Neural cell (in vitro differentiated cells): ENCODE measurements at regions not wholly inside any gene's neighbourhood (a gene's known extent, or its start where the extent isn't known, plus 50 kb on each side); places are given as distances from the start of the nearest gene placed in this dataset.

Experiments
- H2AFZ ChIP-seq: fragments of 200-600, 300-800 bp; sonication (generic), shearing (Covaris generic); 2 replicates; pipeline ENCODE4 v1.6.0; 2014; ENCODE audit warnings: low read depth, mild to moderate bottlenecking, antibody characterized with exemption, low read length, moderate library complexity
- H3F3A ChIP-seq: fragments of 200-600 bp; shearing (Covaris generic); 2 replicates; pipeline ENCODE4 v1.6.1; 2016; ENCODE audit warnings: mild to moderate bottlenecking, moderate library complexity, mixed read lengths, antibody characterized with exemption, low read length; ENCODE audit not compliant: insufficient read depth, poor library complexity, severe bottlenecking
- H3K27ac ChIP-seq: fragments of 200-600, 300-800 bp; sonication (generic), shearing (Covaris generic); 2 replicates; pipeline ENCODE4 v1.5.1; 2014; ENCODE audit warnings: mild to moderate bottlenecking, low read length, moderate library complexity
- H3K27me3 ChIP-seq: fragments of 300-800, 200-600 bp; sonication (generic), shearing (Covaris generic); 2 replicates; pipeline ENCODE4 v1.6.0; 2014; ENCODE audit warnings: mild to moderate bottlenecking, low read depth, low read length, moderate library complexity; ENCODE audit not compliant: insufficient read depth
- H3K36me3 ChIP-seq: fragments of 300-800, 200-600 bp; sonication (generic), shearing (Covaris generic); 2 replicates; pipeline ENCODE4 v1.5.1; 2014; ENCODE audit warnings: mild to moderate bottlenecking, antibody characterized with exemption, low read length, moderate library complexity; ENCODE audit not compliant: insufficient read depth
- H3K4me2 ChIP-seq: fragments of 300-800, 200-600 bp; sonication (generic), shearing (Covaris generic); 2 replicates; pipeline ENCODE4 v1.6.0; 2014; ENCODE audit warnings: mild to moderate bottlenecking, low read length
- H3K4me3 ChIP-seq: fragments of 300-800, 200-600 bp; sonication (generic), shearing (Covaris generic); 2 replicates; pipeline ENCODE4 v1.5.1; 2014; ENCODE audit warnings: mild to moderate bottlenecking, low read length, moderate library complexity
- H3K79me2 ChIP-seq: fragments of 200-600 bp; shearing (Covaris generic); replicated peaks from 2 replicates; pipeline ENCODE4 v1.6.0; 2014; ENCODE audit warnings: mild to moderate bottlenecking, low read length, moderate library complexity; ENCODE audit not compliant: insufficient read depth
- H3K9ac ChIP-seq: fragments of 300-800, 200-600 bp; sonication (generic), shearing (Covaris generic); 2 replicates; pipeline ENCODE4 v1.6.1; 2016; ENCODE audit warnings: mild to moderate bottlenecking, low read length, mixed read lengths
- H3K9me2 ChIP-seq: fragments of 200-600 bp; shearing (Covaris generic); 2 replicates; pipeline ENCODE4 v1.6.1; 2016; ENCODE audit warnings: mild to moderate bottlenecking, low read length, mixed read lengths; ENCODE audit not compliant: insufficient read depth
- H3K9me3 ChIP-seq: fragments of 200-600, 300-800 bp; sonication (generic), shearing (Covaris generic); 2 replicates; pipeline ENCODE4 v1.6.1; 2016; ENCODE audit warnings: mild to moderate bottlenecking, mixed run types, low read length, moderate library complexity, mixed read lengths
- H4K20me1 ChIP-seq: fragments of 200-600 bp; shearing (Covaris generic); 2 replicates; pipeline ENCODE4 v1.6.1; 2016; ENCODE audit warnings: mild to moderate bottlenecking, mixed run types; ENCODE audit not compliant: insufficient read depth
- EP300 ChIP-seq: fragments of 450-650 bp; conservative IDR thresholded peaks from 2 replicates; pipeline ENCODE4 v1.6.1; 2014; ENCODE audit warnings: antibody characterized with exemption, mild to moderate bottlenecking, moderate library complexity; ENCODE audit not compliant: poor library complexity, severe bottlenecking
- EZH2 ChIP-seq: fragments of 200-600, 300-800 bp; shearing (Covaris generic), sonication (generic); IDR thresholded peaks from 2 replicates; pipeline ENCODE4 v1.6.1; 2014; ENCODE audit warnings: antibody characterized with exemption, low read length, borderline replicate concordance, mild to moderate bottlenecking; ENCODE audit not compliant: insufficient read depth, poor library complexity, severe bottlenecking
- MXI1 ChIP-seq: fragments of 450-650 bp; conservative IDR thresholded peaks from 2 replicates; pipeline ENCODE4 v1.6.1; 2014; ENCODE audit warnings: antibody characterized with exemption, mild to moderate bottlenecking; ENCODE audit not compliant: poor library complexity, severe bottlenecking
- POLR2AphosphoS5 ChIP-seq: IDR thresholded peaks from 2 replicates; pipeline ENCODE4 v1.6.1; 2012
- RAD21 ChIP-seq: fragments of 450-650 bp; conservative IDR thresholded peaks from 2 replicates; pipeline ENCODE4 v1.6.1; 2014; ENCODE audit warnings: antibody characterized with exemption, mild to moderate bottlenecking, moderate library complexity
- SMC3 ChIP-seq: fragments of 450-650 bp; conservative IDR thresholded peaks from 2 replicates; pipeline ENCODE4 v1.6.1; 2014; ENCODE audit warnings: antibody characterized with exemption, mild to moderate bottlenecking, moderate library complexity; ENCODE audit not compliant: poor library complexity
- TAF1 ChIP-seq: IDR thresholded peaks from 2 replicates; pipeline ENCODE4 v1.6.1; 2012; ENCODE audit warnings: low read depth
- TF ChIP-seq, protein P1 (sequence below): fragments of 450-650 bp; IDR thresholded peaks from 2 replicates; pipeline ENCODE4 v1.5.1; 2014; ENCODE audit warnings: antibody characterized with exemption, mild to moderate bottlenecking, moderate library complexity; ENCODE audit not compliant: poor library complexity, severe bottlenecking
- TF ChIP-seq, protein P2 (sequence below): IDR thresholded peaks from 2 replicates; pipeline ENCODE4 v1.6.1; 2012; ENCODE audit warnings: borderline replicate concordance

DNA sequence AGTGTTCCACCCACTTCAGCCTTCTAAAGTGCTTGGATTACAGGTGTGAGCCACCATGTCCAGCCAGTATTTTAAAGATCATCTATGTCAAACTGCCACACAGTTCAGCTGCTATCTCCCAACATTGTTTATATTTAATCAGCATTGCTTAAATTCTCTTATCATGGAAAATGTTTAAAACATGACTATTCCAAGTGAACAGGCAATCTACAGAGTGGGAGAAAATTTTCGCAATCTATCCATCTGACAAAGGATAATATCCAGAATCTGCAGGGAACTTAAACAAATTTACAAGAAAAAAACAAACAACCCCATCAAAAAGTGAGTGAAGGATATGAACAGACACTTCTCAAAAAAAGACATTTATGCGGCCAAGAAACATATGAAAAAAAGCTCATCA is 69.4 kb upstream of the NAV3 start:
- Histone ChIP-seq H3K27ac (no peak overlapping the region), H3K9me2 (no peaks in the 10 kb centered on the region), H3K79me2 (no peaks in the 10 kb centered on the region), H3K9ac (no peak overlapping the region), H4K20me1 (no peaks in the 10 kb centered on the region), H3F3A (no peaks in the 10 kb centered on the region), H3K4me3 (no peak overlapping the region), H3K27me3 (no peaks in the 10 kb centered on the region), H3K36me3 (no peaks in the 10 kb centered on the region), H3K9me3 (no peaks in the 10 kb centered on the region), H2AFZ (no peak overlapping the region), H3K4me2 (no peak overlapping the region)
- TF ChIP-seq RAD21 = no peak
- no peak for TF ChIP-seq TAF1
- TF ChIP-seq POLR2AphosphoS5 = no peak
- no peak for TF ChIP-seq EZH2
- TF ChIP-seq, protein P1, sequence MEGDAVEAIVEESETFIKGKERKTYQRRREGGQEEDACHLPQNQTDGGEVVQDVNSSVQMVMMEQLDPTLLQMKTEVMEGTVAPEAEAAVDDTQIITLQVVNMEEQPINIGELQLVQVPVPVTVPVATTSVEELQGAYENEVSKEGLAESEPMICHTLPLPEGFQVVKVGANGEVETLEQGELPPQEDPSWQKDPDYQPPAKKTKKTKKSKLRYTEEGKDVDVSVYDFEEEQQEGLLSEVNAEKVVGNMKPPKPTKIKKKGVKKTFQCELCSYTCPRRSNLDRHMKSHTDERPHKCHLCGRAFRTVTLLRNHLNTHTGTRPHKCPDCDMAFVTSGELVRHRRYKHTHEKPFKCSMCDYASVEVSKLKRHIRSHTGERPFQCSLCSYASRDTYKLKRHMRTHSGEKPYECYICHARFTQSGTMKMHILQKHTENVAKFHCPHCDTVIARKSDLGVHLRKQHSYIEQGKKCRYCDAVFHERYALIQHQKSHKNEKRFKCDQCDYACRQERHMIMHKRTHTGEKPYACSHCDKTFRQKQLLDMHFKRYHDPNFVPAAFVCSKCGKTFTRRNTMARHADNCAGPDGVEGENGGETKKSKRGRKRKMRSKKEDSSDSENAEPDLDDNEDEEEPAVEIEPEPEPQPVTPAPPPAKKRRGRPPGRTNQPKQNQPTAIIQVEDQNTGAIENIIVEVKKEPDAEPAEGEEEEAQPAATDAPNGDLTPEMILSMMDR = no peak
- TF ChIP-seq SMC3 = no peak
- no peak for TF ChIP-seq EP300
- TF ChIP-seq, protein P2, sequence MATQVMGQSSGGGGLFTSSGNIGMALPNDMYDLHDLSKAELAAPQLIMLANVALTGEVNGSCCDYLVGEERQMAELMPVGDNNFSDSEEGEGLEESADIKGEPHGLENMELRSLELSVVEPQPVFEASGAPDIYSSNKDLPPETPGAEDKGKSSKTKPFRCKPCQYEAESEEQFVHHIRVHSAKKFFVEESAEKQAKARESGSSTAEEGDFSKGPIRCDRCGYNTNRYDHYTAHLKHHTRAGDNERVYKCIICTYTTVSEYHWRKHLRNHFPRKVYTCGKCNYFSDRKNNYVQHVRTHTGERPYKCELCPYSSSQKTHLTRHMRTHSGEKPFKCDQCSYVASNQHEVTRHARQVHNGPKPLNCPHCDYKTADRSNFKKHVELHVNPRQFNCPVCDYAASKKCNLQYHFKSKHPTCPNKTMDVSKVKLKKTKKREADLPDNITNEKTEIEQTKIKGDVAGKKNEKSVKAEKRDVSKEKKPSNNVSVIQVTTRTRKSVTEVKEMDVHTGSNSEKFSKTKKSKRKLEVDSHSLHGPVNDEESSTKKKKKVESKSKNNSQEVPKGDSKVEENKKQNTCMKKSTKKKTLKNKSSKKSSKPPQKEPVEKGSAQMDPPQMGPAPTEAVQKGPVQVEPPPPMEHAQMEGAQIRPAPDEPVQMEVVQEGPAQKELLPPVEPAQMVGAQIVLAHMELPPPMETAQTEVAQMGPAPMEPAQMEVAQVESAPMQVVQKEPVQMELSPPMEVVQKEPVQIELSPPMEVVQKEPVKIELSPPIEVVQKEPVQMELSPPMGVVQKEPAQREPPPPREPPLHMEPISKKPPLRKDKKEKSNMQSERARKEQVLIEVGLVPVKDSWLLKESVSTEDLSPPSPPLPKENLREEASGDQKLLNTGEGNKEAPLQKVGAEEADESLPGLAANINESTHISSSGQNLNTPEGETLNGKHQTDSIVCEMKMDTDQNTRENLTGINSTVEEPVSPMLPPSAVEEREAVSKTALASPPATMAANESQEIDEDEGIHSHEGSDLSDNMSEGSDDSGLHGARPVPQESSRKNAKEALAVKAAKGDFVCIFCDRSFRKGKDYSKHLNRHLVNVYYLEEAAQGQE = no peak
- TF ChIP-seq MXI1 = no peak

DNA sequence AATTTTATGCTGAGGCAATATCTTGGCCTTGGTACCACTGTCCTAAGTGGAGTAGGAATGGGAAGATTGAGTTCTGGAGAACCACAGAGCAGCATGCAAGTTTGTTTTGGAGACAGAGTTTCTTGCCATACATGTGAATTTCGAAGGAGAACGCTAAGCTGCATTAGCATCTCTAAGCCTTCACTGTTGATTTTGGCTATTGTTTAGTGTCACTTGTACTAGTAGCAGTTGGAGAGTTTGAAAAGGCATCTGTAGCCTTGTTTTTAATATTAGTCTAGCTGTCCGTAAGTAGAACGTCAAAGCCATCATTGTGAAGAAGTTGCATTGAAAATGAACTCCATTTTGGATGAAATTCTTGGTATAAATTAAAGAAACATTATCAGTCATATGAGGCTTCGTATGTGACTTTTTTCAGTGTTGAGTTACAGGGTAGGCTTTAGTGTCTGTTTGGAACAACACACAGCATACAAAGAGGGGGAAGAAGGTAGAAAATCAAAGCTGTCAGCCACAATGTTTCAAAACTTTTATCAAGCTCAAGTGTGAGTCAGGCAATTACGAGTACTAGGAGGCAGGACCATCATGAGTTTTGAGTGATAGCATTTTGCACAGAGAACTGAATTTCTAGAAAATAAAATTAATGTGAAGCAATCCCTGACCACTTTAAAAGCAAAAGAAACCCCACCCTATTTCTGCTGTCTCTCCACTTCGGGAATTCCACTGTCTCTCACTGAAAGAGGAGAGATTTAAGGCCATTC is 70.2 kb upstream of the NAV3 start:
- Histone ChIP-seq H3K27ac (no peak overlapping the region), H3F3A (no peaks in the 10 kb centered on the region), H3K27me3 (no peaks in the 10 kb centered on the region), H3K36me3 (no peaks in the 10 kb centered on the region), H3K9ac (no peak overlapping the region), H2AFZ (no peak overlapping the region), H3K9me2 (no peaks in the 10 kb centered on the region), H4K20me1 (no peaks in the 10 kb centered on the region), H3K4me2 (no peak overlapping the region), H3K79me2 (no peaks in the 10 kb centered on the region), H3K9me3 (no peaks in the 10 kb centered on the region), H3K4me3 (no peak overlapping the region)
- no peak for TF ChIP-seq EP300
- TF ChIP-seq, protein P1 = no peak
- TF ChIP-seq RAD21 = no peak
- no peak for TF ChIP-seq SMC3
- no peak for TF ChIP-seq MXI1
- TF ChIP-seq, protein P2 = no peak
- TF ChIP-seq EZH2 = no peak
- TF ChIP-seq TAF1 = no peak
- TF ChIP-seq POLR2AphosphoS5 = no peak
